HG03139 (cell line): ENCODE measurements at regions not wholly inside any gene's neighbourhood (a gene's known extent, or its start where the extent isn't known, plus 50 kb on each side); places are given as distances from the start of the nearest gene placed in this dataset.

Source experiments
- ATAC-seq: cut with Tn5 transposase; IDR thresholded peaks from one replicate; pipeline ENCODE4 v1.9.1; 2021; ENCODE audit not compliant: unreplicated experiment

DNA sequence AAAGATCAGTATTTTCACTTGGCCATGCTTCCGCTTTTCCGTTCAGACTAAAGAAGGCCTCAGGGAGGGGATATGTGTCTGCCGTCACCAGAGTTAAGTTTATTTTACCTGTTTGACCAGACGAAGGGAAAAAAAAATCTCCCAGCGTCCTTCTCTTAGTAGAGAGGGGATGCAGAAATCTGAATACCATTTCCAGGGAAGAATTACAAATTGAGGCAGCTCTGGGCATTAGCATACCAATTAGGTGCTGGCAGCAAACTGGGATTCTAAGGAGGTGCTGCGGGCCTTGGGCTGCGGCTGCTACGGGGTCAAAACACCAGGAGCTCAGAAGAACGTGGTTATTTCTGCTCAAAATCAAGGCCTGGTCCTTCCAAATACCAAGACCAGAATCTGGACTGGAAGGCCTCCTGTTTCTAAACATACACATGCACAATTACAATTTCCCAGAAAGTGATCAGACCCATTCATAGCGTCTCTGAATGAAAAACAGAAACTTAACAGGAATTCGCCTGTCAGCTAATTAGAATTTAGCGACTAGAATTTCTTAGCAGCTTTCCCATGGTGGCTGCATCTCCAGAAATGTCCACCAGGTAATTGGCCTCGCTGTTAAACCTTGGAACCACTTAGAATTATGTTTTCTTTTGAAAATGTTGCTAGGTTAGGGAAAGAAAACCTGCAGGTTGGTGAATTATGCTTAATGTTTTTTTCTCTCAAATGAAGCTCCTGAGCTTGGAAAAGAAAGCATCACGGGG lies 617.0 kb downstream of the VRK1 start:
- no peak for ATAC-seq

DNA sequence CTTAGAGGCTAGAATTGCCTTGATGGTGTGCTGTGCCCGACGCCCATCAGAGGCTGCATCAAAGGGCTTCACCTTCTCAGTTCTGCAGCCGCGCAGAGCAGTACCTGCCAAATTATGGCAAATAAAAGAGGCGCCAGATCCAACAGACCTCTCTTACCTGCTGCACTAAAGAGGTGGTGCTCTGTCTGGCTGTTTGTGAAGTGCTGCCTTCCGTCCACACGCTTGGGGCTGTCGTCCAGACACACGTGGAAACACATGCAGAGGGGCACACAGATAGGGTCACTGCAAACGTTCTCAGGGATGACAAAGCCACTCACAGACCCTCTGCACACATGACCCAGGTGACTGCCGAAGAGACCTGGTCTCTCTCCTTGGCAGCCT lies 617.5 kb downstream of the VRK1 start:
- no peak for ATAC-seq

DNA sequence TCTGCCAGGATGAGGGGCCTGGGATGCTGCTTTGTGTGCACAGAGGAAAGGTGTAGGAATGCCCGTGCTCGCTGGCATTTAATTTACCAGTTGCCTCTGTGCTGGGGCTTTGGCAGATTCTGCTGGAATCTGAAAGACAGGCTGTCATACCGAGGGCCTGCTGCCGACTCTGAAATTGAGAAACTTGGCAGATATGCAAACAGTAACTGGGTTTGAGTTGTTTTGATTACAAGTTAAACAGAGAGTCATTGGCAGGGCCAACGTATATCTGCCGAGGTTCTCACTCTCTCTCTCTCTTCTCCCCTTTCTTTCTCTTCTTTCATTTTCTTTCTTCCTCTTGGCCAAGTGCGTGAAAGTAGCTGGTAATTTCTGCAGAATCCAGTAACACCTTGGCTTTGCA lies 618.7 kb downstream of the VRK1 start:
- no peak for ATAC-seq

DNA sequence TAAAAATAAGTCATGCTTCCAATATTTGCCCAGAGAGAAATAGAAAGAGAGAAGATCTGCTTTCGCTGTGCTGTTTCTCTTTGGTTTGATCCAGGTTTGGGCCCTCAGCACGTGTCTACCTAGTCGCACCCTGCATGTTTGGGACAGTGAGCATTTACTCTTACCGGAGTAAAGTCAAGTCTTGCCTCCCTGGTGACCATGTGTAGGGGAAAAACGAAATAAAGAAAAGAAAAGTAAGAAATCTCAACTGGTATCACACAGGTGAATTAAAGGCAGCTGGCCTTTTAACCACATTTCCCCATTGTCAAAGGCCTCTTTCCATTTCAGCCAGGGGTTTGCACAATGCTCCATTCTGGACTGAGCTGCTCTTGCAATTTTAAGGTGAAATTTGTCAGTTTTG lies 619.4 kb downstream of the VRK1 start:
- no peak for ATAC-seq

DNA sequence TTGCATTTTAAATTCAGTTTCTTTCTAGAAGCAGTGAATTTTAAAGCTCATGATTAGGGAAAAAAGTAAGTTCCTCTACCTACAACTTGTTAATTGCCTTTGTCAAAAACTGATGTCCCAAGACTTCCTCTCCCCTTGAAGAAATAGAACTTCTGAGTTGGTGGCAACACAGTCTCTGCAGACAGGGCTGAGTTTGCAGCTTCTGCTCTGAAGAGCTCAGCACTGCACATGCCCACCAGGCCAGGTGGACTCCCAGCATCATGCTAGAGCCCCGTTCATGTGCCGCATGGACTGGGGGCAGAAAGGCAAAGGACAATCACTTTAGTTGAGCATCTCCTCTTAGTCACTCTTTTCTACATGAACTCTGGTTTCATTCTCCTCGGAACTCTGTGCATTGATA lies 620.1 kb downstream of the VRK1 start:
- no peak for ATAC-seq

DNA sequence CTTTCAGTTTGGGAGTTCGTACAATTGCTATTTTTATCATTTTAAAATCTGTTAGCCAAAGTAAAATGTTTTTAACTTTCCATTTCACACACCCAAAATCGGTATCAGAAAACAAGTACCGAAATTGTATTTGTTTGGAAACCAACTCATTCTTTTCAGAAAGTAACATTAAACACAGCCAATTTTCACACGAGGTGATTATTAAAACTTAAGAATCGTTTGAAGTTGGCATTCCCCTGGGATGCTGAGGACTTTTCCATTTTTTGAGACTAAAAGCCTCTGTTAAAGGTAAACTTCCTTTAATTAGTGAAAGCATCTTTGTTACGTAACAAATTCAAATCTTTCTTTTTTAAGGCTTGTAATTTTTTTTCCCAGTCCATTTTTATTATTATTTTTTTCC lies 623.0 kb downstream of the VRK1 start:
- ATAC-seq, result no peak

DNA sequence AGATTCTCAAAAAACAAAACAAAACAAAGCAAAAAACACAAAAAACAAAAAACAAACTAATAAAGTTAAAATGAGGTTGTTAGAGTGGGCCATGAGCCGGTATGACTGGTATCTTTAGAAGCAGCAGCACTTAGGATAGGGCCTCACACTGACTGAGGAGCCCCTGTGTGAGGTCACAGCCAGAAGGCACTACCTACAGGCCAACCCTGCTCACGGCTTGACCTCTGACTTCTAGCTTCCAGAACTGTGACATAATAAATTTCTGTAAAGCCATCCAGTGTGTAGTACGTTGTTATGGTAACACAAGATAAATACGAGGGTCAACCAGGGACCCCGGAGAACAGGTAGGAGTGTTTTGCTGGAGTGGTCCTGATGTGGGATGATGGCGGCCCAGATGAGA lies 629.6 kb downstream of the VRK1 start:
- ATAC-seq, result no peak

DNA sequence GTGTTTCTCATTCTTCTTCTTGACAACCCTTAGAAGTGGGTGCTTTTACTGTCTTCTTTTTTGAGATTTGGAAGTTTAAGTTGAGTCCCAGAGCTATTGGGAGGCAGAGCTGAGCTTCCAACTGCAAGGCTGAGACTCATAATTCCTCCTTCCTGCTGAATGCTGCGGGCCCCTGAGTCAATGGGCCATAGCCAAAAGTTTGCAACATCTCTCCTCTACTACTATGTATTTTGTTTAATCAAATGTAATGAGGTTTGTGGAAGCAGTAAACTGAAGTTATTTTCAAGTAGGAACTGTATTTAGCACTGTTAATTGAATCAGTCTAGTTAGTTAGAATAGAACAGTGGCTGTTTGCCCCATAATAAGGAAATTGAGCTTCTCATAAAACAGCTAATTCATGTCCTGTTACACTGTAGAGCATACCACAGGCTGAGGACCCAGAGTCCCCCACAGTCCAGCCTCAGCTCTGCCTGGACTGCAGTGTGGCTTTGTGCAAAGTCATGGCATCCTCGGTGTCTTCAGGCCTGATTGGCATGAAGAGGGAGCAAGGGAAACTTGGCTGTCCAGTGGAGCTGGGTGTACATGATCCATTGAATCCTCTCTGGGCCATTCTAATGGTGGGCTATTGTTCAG lies 631.7 kb downstream of the VRK1 start:
- ATAC-seq, result no peak

DNA sequence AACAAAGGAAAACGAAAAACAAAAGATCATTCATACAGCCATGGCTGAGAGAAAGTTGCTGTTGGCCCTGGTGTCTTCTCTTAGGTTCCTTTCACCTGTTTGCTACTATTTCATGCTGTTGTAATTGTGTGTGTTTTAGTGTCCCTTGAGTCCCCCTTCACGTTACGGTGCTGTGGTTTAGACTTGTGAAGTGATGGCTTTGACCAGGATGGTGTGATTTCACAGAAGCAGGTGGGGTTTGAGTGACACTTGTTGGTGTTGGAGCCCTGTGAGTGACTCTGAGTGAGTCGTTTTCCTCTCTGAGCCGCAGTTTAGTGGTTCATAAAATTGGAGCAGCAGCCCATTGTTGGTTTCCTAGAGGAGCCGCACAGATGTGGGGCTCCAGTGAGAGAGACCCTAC lies 635.4 kb downstream of the VRK1 start:
- ATAC-seq, result no peak

DNA sequence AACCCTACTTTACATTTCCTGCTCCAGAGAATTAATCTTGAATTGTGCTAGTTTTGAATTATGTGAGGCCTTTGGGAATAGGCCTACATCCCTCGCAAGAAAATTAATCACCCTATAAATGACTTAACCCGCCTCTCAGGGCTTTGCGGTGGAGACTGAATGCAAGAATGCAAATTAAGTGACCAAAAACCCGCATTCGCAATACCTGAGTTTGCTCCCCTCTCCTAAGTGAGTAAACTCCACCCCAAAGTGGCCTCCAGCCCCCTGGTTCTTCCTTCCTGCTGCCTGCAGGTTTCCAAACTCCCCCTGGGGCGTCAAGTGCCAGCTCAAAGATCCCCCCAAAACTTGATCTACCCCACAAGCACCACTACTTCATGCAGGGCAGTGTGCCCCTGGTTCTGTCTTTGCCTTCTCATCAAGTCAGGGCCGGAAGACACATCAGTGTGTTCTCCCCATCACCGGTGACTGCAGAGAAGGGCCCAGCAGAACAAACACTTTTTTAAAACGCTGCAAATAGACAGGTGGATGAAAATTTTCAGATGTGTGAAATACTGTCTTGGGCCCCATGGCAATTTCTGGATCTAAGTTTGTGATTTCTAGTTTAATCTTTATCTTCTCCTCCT lies 644.7 kb downstream of the VRK1 start:
- ATAC-seq, result no peak

DNA sequence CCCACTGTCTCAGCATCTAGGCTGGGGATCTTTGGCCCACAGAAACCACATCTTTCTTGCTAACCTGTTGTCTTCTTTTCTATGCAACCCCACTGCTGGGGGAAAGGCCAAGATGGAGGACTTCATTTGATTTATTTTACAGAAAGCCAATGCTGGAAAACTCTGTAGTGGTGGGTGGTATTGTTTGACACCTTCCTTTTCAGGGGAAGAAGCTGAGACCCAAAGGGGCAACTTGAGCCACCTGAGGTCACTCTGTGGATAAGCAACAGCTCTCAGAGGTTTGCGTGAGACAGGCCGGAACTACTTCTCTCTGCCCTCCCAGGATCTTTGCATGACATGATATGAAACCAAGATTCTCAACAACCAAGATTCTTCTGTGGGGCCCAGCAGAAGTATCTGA lies 645.2 kb downstream of the VRK1 start:
- no peak for ATAC-seq

DNA sequence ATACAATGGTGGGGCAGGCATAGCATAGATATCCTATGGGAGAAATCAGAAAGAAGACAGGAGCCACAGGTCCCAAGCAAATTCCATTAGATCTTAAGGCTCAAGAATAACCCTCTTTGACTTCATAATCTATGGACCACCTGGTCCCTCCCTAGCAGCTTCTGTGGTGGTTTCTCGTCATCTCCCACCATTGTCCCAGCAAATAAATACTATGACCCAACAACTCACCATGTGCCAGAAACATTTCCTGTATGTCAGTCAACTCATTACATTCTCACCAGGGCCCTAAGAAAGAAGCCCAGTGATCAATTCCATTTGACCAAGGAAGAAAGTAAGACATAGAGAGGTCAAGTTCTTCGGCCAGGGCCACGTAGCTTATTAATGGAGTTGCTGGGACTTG lies 646.2 kb downstream of the VRK1 start:
- ATAC-seq, result no peak

DNA sequence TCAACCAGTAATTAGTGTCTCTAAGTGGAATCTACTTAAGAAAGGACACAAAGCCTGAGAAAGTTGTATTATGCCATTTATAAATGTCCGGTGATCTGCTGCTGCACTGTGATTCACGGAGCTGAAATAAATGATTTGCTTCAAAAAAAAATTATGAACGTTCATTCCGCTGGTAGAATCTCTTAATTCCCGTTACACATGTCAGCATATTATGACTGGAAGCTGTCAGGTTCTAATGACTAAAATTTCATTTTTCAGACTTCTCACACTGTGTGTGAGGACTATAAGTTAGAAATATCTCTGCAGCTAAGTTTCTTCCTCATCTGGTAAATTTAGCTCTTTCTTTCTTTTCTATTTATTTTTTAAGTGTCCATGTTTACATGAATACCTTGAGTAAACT lies 647.1 kb downstream of the VRK1 start:
- ATAC-seq, result no peak

DNA sequence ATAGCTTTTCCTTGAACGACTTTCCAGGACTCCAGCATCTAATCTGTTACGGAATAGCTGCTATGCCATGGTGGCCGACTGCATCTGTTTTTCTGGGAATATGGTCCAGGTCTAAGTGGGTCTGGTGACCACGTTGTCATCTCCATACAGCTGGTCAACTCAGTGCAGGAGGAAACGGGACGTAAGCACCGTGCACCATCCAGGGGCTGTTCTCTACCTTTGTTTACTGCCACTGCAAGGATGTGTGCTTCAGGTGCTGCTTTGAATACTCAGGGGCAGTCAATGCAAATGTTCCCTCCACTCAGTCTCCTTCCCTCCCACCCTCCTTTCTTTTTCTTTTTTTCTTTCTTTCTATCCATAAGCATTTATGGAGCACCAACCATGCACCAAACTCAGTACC lies 648.2 kb downstream of the VRK1 start:
- ATAC-seq, result no peak

DNA sequence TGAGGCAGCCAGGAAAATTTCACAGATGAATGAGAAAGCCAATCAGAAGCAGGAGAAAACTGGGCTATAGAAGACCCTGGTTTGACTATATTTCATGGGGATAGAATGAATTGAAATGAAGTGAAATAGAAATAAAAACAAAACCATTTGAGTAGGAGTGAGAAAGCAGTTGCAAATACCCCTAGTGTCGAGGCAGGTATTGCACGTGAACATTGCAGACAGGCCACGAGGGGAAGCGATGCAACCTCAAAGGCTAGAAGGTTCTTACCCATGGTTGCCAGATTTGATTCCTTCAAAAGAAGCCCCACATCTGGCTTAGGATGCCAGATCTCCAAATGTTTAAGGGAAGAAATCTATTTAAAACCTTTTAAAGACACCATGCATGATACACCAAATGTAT lies 648.9 kb downstream of the VRK1 start:
- ATAC-seq, result no peak

DNA sequence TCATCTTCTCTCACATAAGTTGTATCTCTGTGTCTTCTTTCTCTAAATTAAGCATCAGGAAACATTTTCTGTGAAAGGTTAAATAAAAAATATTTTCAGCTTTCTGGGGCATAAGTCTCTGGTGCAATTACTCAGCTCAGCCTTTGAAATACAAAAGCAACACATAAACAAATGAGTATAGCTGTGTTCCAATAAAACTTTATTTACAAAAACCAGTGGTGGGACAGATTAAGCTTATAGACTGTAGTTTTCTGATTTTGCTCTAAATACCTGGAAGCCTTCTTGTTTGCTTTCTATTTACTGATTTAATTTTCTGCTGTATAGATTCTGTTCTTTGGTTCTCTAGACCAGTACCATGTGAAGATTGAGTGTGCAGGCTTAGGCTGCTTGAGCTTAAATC lies 655.1 kb downstream of the VRK1 start:
- no peak for ATAC-seq

DNA sequence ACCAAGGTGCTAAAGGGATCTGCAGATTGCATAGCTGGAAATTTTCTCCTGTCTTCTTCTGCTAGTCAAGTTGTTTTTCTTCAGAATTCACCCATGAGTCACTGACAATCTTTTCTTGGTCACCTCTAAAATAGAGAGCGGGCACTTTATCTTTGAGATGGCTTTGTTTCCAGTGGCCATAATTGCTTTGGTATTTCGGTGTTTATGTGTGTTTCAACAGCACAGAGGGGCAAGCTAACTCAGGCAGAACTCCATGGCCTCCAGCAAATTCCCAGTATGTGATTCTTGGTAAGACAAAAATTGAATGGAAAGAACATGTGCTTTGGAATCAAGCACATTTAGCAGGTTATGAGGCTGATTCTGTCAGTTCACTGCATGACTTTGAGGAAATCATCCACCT lies 656.8 kb downstream of the VRK1 start:
- ATAC-seq, result no peak

DNA sequence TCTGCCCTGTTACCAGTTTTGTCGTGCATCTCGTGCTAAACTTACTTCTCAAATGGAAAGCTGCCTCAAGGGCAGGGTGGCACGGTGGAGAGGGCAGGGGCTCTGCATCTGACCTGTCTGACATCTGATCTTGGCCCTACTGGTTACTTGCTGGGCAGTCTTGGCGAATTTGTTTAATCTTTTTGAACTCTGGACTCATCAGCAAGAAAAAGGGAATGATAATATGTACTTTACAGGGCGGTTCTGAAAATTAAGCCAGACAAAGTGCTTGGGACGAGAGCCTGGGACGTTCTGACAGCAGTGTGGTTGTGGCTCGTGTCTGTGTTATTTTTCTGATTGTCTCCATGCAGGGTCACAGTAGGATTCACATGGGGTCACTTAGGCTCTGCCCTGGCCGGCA lies 659.3 kb downstream of the VRK1 start:
- ATAC-seq, result no peak

DNA sequence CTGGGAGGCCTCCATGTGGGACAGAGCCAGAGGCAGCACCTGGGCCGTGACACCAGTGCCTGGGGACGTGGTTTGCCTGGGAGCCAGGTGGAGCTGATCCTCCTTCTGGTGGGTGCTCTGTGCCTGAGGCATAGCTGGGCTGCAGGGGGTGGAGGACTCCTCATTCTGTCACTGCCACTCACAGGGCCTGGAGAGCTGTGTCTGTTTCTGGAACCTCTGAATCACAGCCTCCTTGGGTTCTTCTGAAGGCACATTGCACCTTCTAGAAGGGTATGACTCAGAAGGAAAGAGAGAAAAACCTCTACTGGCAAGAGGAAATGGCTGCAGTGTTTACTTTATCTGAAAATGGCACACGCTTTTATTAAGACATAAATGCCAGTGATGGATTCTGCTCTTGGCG lies 659.8 kb downstream of the VRK1 start:
- ATAC-seq, result no peak

DNA sequence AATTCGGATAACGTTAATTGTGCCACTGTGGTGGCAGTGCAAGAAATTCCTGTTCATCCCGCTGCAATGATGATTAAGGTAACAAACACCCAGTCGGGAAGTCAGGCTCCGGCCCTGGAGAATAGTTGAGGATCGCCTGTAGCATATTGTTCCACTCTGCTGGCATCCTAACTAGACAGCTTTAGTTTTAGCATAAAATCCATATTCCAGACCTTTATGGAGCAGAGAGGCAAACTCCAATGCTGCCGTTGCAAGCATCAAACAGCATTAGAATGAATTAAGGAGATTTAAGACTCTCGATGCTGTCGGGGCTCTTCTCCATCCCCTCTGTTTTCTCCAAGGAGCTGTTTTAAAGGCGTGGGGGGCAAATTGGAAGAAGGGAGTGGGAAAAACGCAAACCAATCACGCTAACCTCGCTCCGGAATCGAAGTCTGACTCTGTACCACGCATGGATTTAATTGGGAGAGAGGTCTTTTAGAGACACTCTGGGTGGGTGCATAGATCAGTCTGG lies 660.4 kb downstream of the VRK1 start:
- no peak for ATAC-seq

DNA sequence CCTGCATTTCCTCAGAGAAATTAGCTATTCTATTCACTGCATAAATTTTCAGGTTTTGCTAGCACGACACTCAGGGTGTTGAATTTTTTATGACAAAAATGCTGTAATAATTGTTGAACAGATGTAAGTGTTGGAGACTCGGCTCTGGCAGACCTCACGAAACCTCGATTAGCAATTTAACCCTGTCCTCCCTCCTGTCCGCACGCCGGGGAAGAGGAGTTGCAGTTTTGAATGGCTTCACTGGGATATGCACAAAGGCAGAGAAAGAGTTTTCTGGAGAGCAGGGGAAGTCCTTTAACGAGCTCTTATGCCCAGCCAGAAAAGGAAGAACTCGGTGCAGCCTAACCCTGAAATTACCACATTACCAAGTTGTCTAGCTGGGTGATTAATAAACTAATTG lies 661.1 kb downstream of the VRK1 start:
- no peak for ATAC-seq
